ENCODE measurements at regions not wholly inside any gene's neighbourhood (a gene's known extent, or its start where the extent isn't known, plus 50 kb on each side); places are given as distances from the start of the nearest gene placed in this dataset.
"Not testable (repeated sequence)": the region's sequence is repeated elsewhere in the genome, so short reads cannot be mapped to it uniquely, and the experiment has no call there.

DNA sequence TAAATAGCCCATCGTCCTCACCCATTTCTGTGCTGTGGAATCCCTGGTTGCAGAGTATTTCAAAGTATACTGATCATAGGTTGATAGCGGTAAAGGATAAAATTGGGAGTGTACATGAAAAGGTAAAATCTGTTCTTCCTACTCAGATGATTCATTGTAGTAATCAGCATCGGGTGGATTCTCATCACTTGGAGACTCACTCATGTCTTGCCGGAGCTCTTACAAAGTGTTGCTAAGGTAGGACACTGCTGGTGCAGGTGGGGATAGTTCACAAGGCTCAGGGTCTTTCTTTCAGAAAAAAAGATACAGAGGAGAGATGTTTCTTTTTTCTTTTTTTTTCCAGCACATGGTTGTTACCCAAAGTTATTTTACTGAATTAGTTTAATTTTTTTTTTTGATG is 84.8 kb downstream of the MTNR1B start:
- Histone ChIP-seq H3K27ac (no peak overlapping the region), H3K9me3 (no peaks in the 10 kb centered on the region)

DNA sequence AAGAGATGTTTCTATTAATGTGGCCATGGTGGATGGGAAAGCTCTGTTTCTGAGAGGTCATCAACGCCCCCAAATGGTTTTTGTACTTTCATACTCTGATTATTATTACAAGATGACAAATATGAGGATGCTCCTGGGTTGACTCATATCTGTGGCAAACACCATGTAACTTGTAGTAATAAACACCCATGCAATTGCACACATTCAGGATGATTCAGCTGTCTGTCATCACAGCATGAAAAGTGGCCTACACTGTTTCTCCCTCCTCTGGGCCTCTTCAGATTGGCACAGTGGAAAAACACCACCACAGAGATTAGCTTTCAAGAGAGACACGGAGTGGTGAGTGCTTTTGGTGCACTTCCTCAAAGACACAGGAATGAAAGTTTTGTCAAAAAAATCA is 85.4 kb downstream of the MTNR1B start:
- Histone ChIP-seq H3K4me1 (no peaks in the 10 kb centered on the region), H3K27ac (no peak overlapping the region), H3K4me3 (no peak overlapping the region), H3K9me3 (no peaks in the 10 kb centered on the region), H3K36me3 (no peaks in the 10 kb centered on the region), H3K27me3 (no peaks in the 10 kb centered on the region)
- no peak for DNase-seq (ENCODE audit: low spot score)
- TF ChIP-seq CTCF (IDR thresholded peaks at IDR 0.05) = no peak

More for the DNA sequence above, 84.8 kb downstream of the MTNR1B start:
- no peak for TF ChIP-seq CTCF (IDR thresholded peaks at IDR 0.05)
- no peaks in the 10 kb centered on the region for H3K27me3 ChIP-seq
- no peaks in the 10 kb centered on the region for H3K36me3 ChIP-seq
- no peak for DNase-seq (ENCODE audit: low spot score)
- H3K4me3 ChIP-seq = no peak overlapping the region
- no peaks in the 10 kb centered on the region for H3K4me1 ChIP-seq

GRCh38 chr11:93059117-93059957 is 89.9 kb downstream of the MTNR1B start:
- Histone ChIP-seq H3K36me3 (no peaks in the 10 kb centered on the region), H3K9me3 (no peaks in the 10 kb centered on the region), H3K27ac (no peak overlapping the region), H3K4me1 (no peaks in the 10 kb centered on the region), H3K27me3 (no peaks in the 10 kb centered on the region), H3K4me3 (no peak overlapping the region)
- no peak for DNase-seq (ENCODE audit: low spot score)
- TF ChIP-seq CTCF (IDR thresholded peaks at IDR 0.05) = no peak

GRCh38 chr11:93063086-93063485 is 93.6 kb downstream of the MTNR1B start:
- Histone ChIP-seq H3K36me3 (no peaks in the 10 kb centered on the region), H3K27me3 (no peaks in the 10 kb centered on the region), H3K27ac (no peak overlapping the region), H3K4me1 (no peaks in the 10 kb centered on the region), H3K9me3 (no peaks in the 10 kb centered on the region), H3K4me3 (no peak overlapping the region)
- TF ChIP-seq CTCF (IDR thresholded peaks at IDR 0.05) = no peak
- DNase-seq (ENCODE audit: low spot score) = no peak

DNA sequence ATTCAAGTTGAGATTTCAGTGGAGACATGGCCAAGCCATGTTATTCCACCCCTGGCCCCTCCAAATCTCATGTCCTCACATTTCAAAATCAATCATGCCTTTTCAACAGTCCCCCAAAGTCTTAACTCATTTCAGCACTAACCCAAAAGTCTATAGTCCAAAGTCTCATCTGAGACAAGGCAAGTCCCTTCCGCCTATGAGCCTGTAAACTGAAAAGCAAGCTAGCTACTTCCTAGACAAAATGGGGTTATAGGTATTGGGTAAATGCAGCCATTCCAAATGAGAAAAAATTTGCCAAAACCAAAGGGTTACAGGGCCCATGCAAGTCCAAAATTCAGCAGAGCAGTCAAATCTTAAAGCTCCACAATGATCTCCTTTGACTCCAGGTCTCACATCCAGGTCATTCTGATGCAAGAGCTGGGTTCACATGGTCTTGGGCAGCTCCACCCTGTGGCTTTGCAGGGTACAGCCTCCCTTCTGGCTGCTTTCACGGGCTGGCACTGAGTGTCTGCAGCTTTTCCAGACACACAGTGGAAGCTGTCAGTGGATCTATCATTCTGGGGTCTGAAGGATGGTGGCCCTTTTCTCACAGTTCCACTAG is 95.7 kb downstream of the MTNR1B start:
- H3K9me3 ChIP-seq; H3K4me3 ChIP-seq; DNase-seq (ENCODE audit: low spot score): not testable (repeated sequence)

GRCh38 chr11:93067881-93068390 is 98.5 kb downstream of the MTNR1B start:
- no peaks in the 10 kb centered on the region for H3K4me1 ChIP-seq
- no peaks in the 10 kb centered on the region for H3K9me3 ChIP-seq
- no peak overlapping the region for H3K4me3 ChIP-seq
- no peak for TF ChIP-seq CTCF (IDR thresholded peaks at IDR 0.05)
- H3K27me3 ChIP-seq = no peaks in the 10 kb centered on the region
- no peak for DNase-seq (ENCODE audit: low spot score)
- no peak overlapping the region for H3K27ac ChIP-seq
- no peaks in the 10 kb centered on the region for H3K36me3 ChIP-seq

More for the DNA sequence above, 95.7 kb downstream of the MTNR1B start:
- H3K4me1 ChIP-seq, H3K36me3 ChIP-seq, H3K27me3 ChIP-seq, H3K27ac ChIP-seq: not testable (repeated sequence)
